ENCODE measurements at regions not wholly inside any gene's neighbourhood (a gene's known extent, or its start where the extent isn't known, plus 50 kb on each side); places are given as distances from the start of the nearest gene placed in this dataset.

DNA sequence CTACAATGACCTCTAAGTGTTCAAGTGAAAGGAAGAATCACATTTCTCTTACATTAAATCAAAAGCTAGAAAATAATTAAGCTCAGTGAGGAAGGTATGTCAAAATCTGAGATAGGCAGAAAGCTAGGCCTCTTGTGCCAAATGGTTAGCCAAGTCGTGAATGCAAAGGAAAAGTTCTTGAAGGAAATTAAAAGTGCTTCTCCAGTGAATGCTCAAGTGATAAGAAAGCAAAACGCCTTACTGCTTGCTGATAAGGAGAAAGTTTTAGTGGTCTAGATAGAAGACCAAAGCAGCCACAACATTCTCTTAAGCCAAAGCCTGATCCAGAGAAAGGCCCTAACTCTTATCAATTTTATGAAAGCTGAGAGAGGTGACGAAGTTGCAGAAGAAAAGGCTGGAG, 932.3 kb upstream of the ACVR2A start:
- Histone ChIP-seq H3K27ac (ENCODE audit: low read depth, low read length) (no peak overlapping the region), H3K9me3 (ENCODE audit: control insufficient read depth in 3 of 3, low read length in 3 of 3) (no peaks in the 10 kb centered on the region), H3K36me3 (ENCODE audit: control insufficient read depth in 3 of 3, insufficient read depth in 3 of 3, low read length in 3 of 3) (no peaks in the 10 kb centered on the region)

DNA sequence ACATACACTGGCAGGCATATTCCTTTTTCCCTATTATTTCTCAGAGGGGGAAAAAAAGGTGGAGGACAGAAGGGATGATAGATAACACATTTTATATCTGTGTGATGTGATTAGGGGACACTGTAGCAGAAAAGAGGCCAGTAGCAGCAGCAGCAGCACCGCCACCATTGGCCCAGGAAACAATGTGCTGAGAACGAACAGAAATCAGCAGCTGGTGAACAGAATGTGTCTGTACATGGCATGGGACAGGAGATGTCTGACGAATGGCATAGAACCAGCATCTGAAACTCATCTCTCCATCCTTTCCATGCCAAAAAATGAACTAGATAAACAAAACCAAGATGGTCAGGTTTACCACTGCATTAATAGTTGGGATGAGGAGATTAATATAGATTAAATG, 936.1 kb upstream of the ACVR2A start:
- no peak overlapping the region for H3K9ac ChIP-seq (ENCODE audit: low read depth in 1 of 3, low read length in 3 of 3)
- H3K27ac ChIP-seq (ENCODE audit: low read depth, low read length): no peak overlapping the region
- H3K9me3 ChIP-seq (ENCODE audit: control insufficient read depth in 3 of 3, low read length in 3 of 3): no peaks in the 10 kb centered on the region
- H3K4me1 ChIP-seq (ENCODE audit: control insufficient read depth in 3 of 3, insufficient read depth in 3 of 3, low read length in 3 of 3): no peaks in the 10 kb centered on the region
- no peaks in the 10 kb centered on the region for H3K36me3 ChIP-seq (ENCODE audit: control insufficient read depth in 3 of 3, insufficient read depth in 3 of 3, low read length in 3 of 3)
- H3K4me3 ChIP-seq (ENCODE audit: low read length in 3 of 3): no peak overlapping the region
- no peaks in the 10 kb centered on the region for H3K27me3 ChIP-seq (ENCODE audit: control insufficient read depth in 3 of 3, insufficient read depth in 3 of 3, low read length in 3 of 3)

More for the DNA sequence above, 932.3 kb upstream of the ACVR2A start:
- Histone ChIP-seq H3K4me3 (ENCODE audit: low read length in 3 of 3) (no peak overlapping the region), H3K4me1 (ENCODE audit: control insufficient read depth in 3 of 3, insufficient read depth in 3 of 3, low read length in 3 of 3) (no peaks in the 10 kb centered on the region), H3K27me3 (ENCODE audit: control insufficient read depth in 3 of 3, insufficient read depth in 3 of 3, low read length in 3 of 3) (no peaks in the 10 kb centered on the region), H3K9ac (ENCODE audit: low read depth in 1 of 3, low read length in 3 of 3) (no peak overlapping the region)

DNA sequence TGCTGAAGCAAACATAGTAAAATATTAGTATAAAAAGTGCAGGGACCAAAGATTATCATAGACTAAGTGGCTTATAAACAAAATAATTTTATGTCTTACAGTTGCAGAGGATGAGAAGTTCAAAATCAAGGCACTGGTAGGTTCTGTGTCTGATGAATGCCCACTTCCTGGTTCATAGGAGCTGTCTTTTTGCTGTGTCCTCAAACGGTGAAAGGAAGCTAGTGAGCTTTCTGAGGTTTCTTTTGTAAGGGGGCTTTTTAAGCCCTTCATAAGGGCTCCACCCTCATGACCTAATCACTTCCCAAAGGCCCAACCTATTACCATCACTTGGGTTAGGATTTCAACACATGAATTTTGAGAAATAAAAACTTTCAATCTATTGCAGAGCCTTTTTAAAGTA, 946.7 kb upstream of the ACVR2A start:
- Histone ChIP-seq H3K4me3 (ENCODE audit: low read length in 3 of 3) (no peak overlapping the region), H3K9ac (ENCODE audit: low read depth in 1 of 3, low read length in 3 of 3) (no peak overlapping the region), H3K9me3 (ENCODE audit: control insufficient read depth in 3 of 3, low read length in 3 of 3) (no peaks in the 10 kb centered on the region), H3K36me3 (ENCODE audit: control insufficient read depth in 3 of 3, insufficient read depth in 3 of 3, low read length in 3 of 3) (no peaks in the 10 kb centered on the region), H3K27ac (ENCODE audit: low read depth, low read length) (no peak overlapping the region), H3K27me3 (ENCODE audit: control insufficient read depth in 3 of 3, insufficient read depth in 3 of 3, low read length in 3 of 3) (no peaks in the 10 kb centered on the region), H3K4me1 (ENCODE audit: control insufficient read depth in 3 of 3, insufficient read depth in 3 of 3, low read length in 3 of 3) (no peaks in the 10 kb centered on the region)

DNA sequence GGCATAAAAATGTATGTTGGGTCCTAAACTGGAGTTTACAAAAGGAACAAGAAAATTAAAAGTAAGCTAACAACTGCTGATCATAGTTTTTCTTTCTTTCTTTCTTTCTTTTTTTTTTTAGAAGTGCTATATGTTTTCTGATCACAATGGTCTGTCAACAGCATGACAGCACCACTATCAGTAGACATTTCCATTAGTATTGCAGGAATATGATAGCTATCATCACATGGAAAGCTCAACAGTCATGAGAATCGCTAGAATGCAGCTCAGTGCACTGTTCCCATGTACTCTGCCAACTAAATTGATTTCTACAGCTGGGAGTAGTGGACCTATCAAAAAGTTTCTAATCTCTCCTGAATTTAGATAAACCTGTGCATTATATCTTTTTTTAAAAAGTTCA, 950.3 kb upstream of the ACVR2A start:
- Histone ChIP-seq H3K27me3 (ENCODE audit: control insufficient read depth in 3 of 3, insufficient read depth in 3 of 3, low read length in 3 of 3) (no peaks in the 10 kb centered on the region), H3K9ac (ENCODE audit: low read depth in 1 of 3, low read length in 3 of 3) (no peak overlapping the region), H3K9me3 (ENCODE audit: control insufficient read depth in 3 of 3, low read length in 3 of 3) (no peaks in the 10 kb centered on the region), H3K27ac (ENCODE audit: low read depth, low read length) (no peak overlapping the region), H3K4me3 (ENCODE audit: low read length in 3 of 3) (no peak overlapping the region), H3K36me3 (ENCODE audit: control insufficient read depth in 3 of 3, insufficient read depth in 3 of 3, low read length in 3 of 3) (no peaks in the 10 kb centered on the region), H3K4me1 (ENCODE audit: control insufficient read depth in 3 of 3, insufficient read depth in 3 of 3, low read length in 3 of 3) (no peaks in the 10 kb centered on the region)

DNA sequence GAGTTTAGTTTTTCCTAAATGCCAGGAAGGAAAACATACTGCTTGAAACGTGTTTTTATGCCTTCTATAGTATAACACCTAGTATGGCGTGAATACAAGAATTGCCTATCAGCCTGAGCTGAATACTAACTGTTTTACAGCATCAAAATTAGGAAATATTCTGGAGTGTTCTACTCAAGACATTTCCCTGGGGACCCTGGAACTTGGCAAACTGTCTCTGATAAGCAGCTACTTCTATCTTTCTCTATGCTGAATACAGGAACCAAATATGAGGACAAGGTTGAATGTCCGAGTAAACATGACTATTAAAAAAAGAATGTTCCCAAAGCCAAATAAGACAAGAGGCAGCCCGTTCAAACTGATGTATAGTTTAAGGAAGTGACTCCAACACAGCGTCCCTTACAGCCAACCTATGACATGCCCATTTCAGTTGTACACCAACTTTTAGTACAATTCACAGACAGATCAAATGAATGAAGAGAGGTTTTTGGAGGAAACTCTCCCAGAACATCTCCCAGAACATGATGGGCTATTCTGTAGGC, 951.3 kb upstream of the ACVR2A start:
- H3K9me3 ChIP-seq (ENCODE audit: control insufficient read depth in 3 of 3, low read length in 3 of 3): no peaks in the 10 kb centered on the region

DNA sequence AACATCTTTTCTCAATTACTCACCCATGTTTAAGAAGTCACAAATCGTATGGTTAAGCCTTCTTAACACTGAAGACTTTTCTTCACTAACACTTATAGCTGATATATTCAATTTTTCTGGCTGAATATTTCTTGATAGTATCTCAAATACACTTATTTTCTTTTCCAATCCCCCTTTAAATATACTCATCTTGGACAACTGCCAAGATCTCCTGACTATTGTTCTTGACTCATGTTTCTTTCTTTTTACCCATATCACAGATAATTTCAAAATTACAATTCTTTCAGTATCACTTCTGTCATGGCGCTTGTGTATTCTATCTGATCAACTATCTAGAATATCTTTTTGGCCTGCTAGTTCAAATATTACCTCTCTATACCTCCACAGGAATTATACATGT, 954.3 kb upstream of the ACVR2A start:
- Histone ChIP-seq H3K36me3 (ENCODE audit: control insufficient read depth in 3 of 3, insufficient read depth in 3 of 3, low read length in 3 of 3) (no peaks in the 10 kb centered on the region), H3K4me1 (ENCODE audit: control insufficient read depth in 3 of 3, insufficient read depth in 3 of 3, low read length in 3 of 3) (no peaks in the 10 kb centered on the region), H3K4me3 (ENCODE audit: low read length in 3 of 3) (no peak overlapping the region), H3K9ac (ENCODE audit: low read depth in 1 of 3, low read length in 3 of 3) (no peak overlapping the region), H3K27me3 (ENCODE audit: control insufficient read depth in 3 of 3, insufficient read depth in 3 of 3, low read length in 3 of 3) (no peaks in the 10 kb centered on the region), H3K27ac (ENCODE audit: low read depth, low read length) (no peak overlapping the region), H3K9me3 (ENCODE audit: control insufficient read depth in 3 of 3, low read length in 3 of 3) (no peaks in the 10 kb centered on the region)

More for the DNA sequence above, 951.3 kb upstream of the ACVR2A start:
- H3K9ac ChIP-seq (ENCODE audit: low read depth in 1 of 3, low read length in 3 of 3): no peak overlapping the region
- H3K36me3 ChIP-seq (ENCODE audit: control insufficient read depth in 3 of 3, insufficient read depth in 3 of 3, low read length in 3 of 3): no peaks in the 10 kb centered on the region
- H3K27me3 ChIP-seq (ENCODE audit: control insufficient read depth in 3 of 3, insufficient read depth in 3 of 3, low read length in 3 of 3): no peaks in the 10 kb centered on the region
- H3K27ac ChIP-seq (ENCODE audit: low read depth, low read length): no peak overlapping the region
- H3K4me3 ChIP-seq (ENCODE audit: low read length in 3 of 3): no peak overlapping the region
- H3K4me1 ChIP-seq (ENCODE audit: control insufficient read depth in 3 of 3, insufficient read depth in 3 of 3, low read length in 3 of 3): no peaks in the 10 kb centered on the region

DNA sequence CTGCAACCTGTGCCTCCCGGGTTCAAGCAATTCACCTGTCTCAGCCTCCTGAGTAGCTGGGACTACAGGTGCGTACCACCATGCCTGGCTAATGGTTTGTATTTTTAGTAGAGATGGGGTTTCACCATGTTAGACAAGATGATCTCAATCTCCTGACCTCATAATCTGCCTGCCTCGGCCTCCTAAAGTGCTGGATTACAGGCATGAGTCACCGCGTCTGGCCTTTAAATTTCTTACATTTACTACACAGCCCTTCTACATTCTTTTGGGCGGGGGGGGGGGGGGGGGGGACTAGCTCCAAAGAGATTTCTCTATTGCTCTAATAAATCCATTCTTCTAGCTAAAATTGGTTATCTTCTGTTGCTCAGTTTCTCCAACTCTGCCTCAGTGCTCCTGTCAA, 964.9 kb upstream of the ACVR2A start:
- Histone ChIP-seq H3K36me3 (ENCODE audit: control insufficient read depth in 3 of 3, insufficient read depth in 3 of 3, low read length in 3 of 3) (no peaks in the 10 kb centered on the region), H3K27me3 (ENCODE audit: control insufficient read depth in 3 of 3, insufficient read depth in 3 of 3, low read length in 3 of 3) (no peaks in the 10 kb centered on the region), H3K4me3 (ENCODE audit: low read length in 3 of 3) (no peak overlapping the region), H3K9ac (ENCODE audit: low read depth in 1 of 3, low read length in 3 of 3) (no peak overlapping the region), H3K4me1 (ENCODE audit: control insufficient read depth in 3 of 3, insufficient read depth in 3 of 3, low read length in 3 of 3) (no peaks in the 10 kb centered on the region), H3K27ac (ENCODE audit: low read depth, low read length) (no peak overlapping the region), H3K9me3 (ENCODE audit: control insufficient read depth in 3 of 3, low read length in 3 of 3) (no peaks in the 10 kb centered on the region)

DNA sequence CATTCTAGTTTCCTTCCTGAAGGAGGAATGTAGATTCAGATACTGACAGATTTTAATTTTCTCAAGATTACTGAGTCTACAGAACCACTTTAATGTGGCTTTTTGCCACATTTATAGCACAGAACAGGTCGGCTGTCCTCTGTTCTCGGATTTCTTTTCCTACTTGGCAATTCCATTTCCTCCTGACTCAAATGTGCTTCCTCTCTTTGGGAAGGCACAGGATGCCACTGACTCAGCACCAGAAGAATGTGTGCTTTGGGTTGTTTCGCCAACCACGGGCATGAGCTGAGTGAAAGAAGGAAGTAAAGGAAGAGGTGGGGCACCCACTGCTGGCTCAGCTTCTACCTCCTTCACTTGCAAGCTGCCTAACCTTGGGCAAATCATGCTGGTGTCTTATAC, 970.6 kb upstream of the ACVR2A start:
- Histone ChIP-seq H3K27me3 (ENCODE audit: control insufficient read depth in 3 of 3, insufficient read depth in 3 of 3, low read length in 3 of 3) (no peaks in the 10 kb centered on the region), H3K4me3 (ENCODE audit: low read length in 3 of 3) (no peak overlapping the region), H3K27ac (ENCODE audit: low read depth, low read length) (no peak overlapping the region), H3K36me3 (ENCODE audit: control insufficient read depth in 3 of 3, insufficient read depth in 3 of 3, low read length in 3 of 3) (no peaks in the 10 kb centered on the region), H3K4me1 (ENCODE audit: control insufficient read depth in 3 of 3, insufficient read depth in 3 of 3, low read length in 3 of 3) (peaks cover 0 to 4% (median 0%) of the 10 kb centered on the region in 3 donors), H3K9me3 (ENCODE audit: control insufficient read depth in 3 of 3, low read length in 3 of 3) (no peaks in the 10 kb centered on the region), H3K9ac (ENCODE audit: low read depth in 1 of 3, low read length in 3 of 3) (no peak overlapping the region)

DNA sequence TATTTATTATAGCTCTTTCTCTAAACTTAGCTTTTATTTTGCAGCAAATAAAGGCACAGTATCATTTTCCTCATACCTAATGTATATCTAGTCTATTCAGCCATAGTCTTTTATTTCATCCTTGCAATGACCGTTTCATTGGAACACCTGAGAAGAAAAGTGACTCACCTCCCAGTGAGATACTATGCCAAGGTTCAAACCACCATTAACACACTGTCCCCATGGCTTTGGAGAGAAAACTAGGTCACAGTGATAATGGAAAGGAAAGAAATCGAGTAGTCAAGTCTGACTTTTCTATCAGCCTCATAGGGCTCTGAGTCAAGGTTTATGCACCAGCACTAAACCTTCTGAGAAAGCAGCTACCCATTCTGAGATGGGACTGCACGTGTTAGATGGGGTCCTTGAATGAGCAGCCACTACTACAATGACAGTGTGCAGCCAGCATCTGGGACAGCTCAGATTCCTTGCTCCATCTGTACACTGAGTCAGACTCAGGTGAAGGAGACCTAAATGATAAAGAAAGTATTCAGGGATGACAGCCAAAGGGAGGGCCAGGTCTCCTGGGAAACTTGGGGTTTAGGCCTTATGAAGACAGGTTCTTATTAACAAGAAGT, 971.1 kb upstream of the ACVR2A start:
- Histone ChIP-seq H3K27ac (ENCODE audit: low read depth, low read length) (no peak overlapping the region), H3K4me3 (ENCODE audit: low read length in 3 of 3) (no peak overlapping the region), H3K9me3 (ENCODE audit: control insufficient read depth in 3 of 3, low read length in 3 of 3) (no peaks in the 10 kb centered on the region), H3K36me3 (ENCODE audit: control insufficient read depth in 3 of 3, insufficient read depth in 3 of 3, low read length in 3 of 3) (no peaks in the 10 kb centered on the region), H3K9ac (ENCODE audit: low read depth in 1 of 3, low read length in 3 of 3) (no peak overlapping the region), H3K27me3 (ENCODE audit: control insufficient read depth in 3 of 3, insufficient read depth in 3 of 3, low read length in 3 of 3) (no peaks in the 10 kb centered on the region), H3K4me1 (ENCODE audit: control insufficient read depth in 3 of 3, insufficient read depth in 3 of 3, low read length in 3 of 3) (peaks cover 0 to 4% (median 0%) of the 10 kb centered on the region in 3 donors)

DNA sequence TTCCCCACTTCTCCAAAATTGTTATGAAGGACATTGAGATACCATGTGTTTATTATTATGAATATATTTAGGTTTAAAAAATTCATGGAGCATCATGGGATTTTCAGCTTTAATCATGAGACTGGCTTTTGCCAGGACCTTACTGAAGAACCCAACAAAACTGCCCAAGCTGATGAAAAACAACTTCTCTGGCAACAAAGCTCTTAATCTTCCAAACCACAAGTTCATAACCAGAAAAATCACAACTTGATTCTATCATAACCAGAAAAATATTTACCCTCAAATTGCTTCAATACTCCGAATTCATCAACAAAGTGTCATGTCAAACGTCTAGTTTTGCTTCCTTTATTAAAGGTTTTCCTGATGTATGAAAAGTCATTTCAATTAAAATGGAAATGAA, 971.8 kb upstream of the ACVR2A start:
- H3K4me3 ChIP-seq (ENCODE audit: low read length in 3 of 3): no peak overlapping the region
- no peak overlapping the region for H3K9ac ChIP-seq (ENCODE audit: low read depth in 1 of 3, low read length in 3 of 3)
- no peaks in the 10 kb centered on the region for H3K9me3 ChIP-seq (ENCODE audit: control insufficient read depth in 3 of 3, low read length in 3 of 3)
- H3K4me1 ChIP-seq (ENCODE audit: control insufficient read depth in 3 of 3, insufficient read depth in 3 of 3, low read length in 3 of 3): peaks cover 0 to 4% (median 0%) of the 10 kb centered on the region in 3 donors
- no peaks in the 10 kb centered on the region for H3K36me3 ChIP-seq (ENCODE audit: control insufficient read depth in 3 of 3, insufficient read depth in 3 of 3, low read length in 3 of 3)
- no peaks in the 10 kb centered on the region for H3K27me3 ChIP-seq (ENCODE audit: control insufficient read depth in 3 of 3, insufficient read depth in 3 of 3, low read length in 3 of 3)
- no peak overlapping the region for H3K27ac ChIP-seq (ENCODE audit: low read depth, low read length)

All from skeletal muscle tissue (tissue), 3 donors.